PFSK-1 (cell line): ENCODE measurements at regions not wholly inside any gene's neighbourhood (a gene's known extent, or its start where the extent isn't known, plus 50 kb on each side); places are given as distances from the start of the nearest gene placed in this dataset.

Source experiments
- POLR2AphosphoS5 ChIP-seq: IDR thresholded peaks from 2 replicates; pipeline ENCODE4 v1.6.1; 2012; ENCODE audit warnings: low read depth, mild to moderate bottlenecking, control low read depth, low read length, moderate library complexity
- REST ChIP-seq, 2 experiments: IDR thresholded peaks; 2 replicates each; pipeline versions ENCODE4 v1.6.1 to v1.8.0; 2011 to 2012; ENCODE audit warnings: low read depth in 2 of 2, low read length in 2 of 2, control low read depth in 1 of 2, inconsistent platforms in 1 of 2, mild to moderate bottlenecking in 1 of 2, moderate library complexity in 1 of 2; ENCODE audit not compliant: insufficient read depth in 1 of 2
- SIN3A ChIP-seq: IDR thresholded peaks from 2 replicates; pipeline ENCODE4 v1.6.1; 2012; ENCODE audit warnings: mild to moderate bottlenecking, low read length, moderate library complexity, borderline replicate concordance; ENCODE audit not compliant: insufficient read depth

- TF ChIP-seq REST (IDR thresholded peaks at IDR 0.05; ENCODE audit: insufficient read depth in 1 of 2, low read depth in 2 of 2, low read length in 2 of 2) (no peak), SIN3A (no peak), POLR2AphosphoS5 (no peak)
These were observed 246.1 kb upstream of the KCNH8 start for GRCh38 chr3:18902081-18902793.
